H1 (cell line): ENCODE measurements at regions not wholly inside any gene's neighbourhood (a gene's known extent, or its start where the extent isn't known, plus 50 kb on each side); places are given as distances from the start of the nearest gene placed in this dataset.

ENCODE experiments used
- CBX8 ChIP-seq: fragments of 300-800, 300-1000 bp; sonication (generic); IDR thresholded peaks from 2 replicates; pipeline ENCODE4 v1.7.1; 2016; ENCODE audit warnings: low read depth, low read length, borderline replicate concordance
- EP300 ChIP-seq, 2 experiments: IDR thresholded peaks; 1 replicate in 1 of 2; 2 replicates in 1 of 2; pipeline ENCODE4 v1.6.1; 2011 to 2012; ENCODE audit warnings: low read depth in 2 of 2, low read length in 2 of 2, mild to moderate bottlenecking in 2 of 2, borderline replicate concordance in 1 of 2, inconsistent platforms in 1 of 2, moderate library complexity in 1 of 2
- GABPA ChIP-seq: IDR thresholded peaks from 2 replicates; pipeline ENCODE4 v1.6.1; 2011; ENCODE audit warnings: mild to moderate bottlenecking, low read length, moderate library complexity, borderline replicate concordance; ENCODE audit not compliant: insufficient read depth
- GTF2F1 ChIP-seq: IDR thresholded peaks from 2 replicates; pipeline ENCODE4 v1.6.1; 2012; ENCODE audit warnings: low read depth, low read length, improper control_type of control experiment, borderline replicate concordance
- HDAC6 ChIP-seq: IDR thresholded peaks from one replicate; pipeline ENCODE4 v1.7.1; 2012; ENCODE audit warnings: low read depth, mild to moderate bottlenecking, inconsistent platforms, low read length, moderate library complexity
- RAD21 ChIP-seq, 2 experiments: IDR thresholded peaks in 1 of 2; conservative IDR thresholded peaks in 1 of 2; 2 replicates each; pipeline ENCODE4 v1.6.1; 2011; ENCODE audit warnings: low read depth in 2 of 2, low read length in 2 of 2, improper control_type of control experiment in 1 of 2, inconsistent platforms in 1 of 2, mild to moderate bottlenecking in 1 of 2, moderate library complexity in 1 of 2
- SIRT6 ChIP-seq: IDR thresholded peaks from one replicate; pipeline ENCODE4 v1.7.1; 2012; ENCODE audit warnings: low read length, inconsistent platforms
- TAF7 ChIP-seq: optimal IDR thresholded peaks from 2 replicates; pipeline ENCODE3; 2011; ENCODE audit warnings: low read depth, mild to moderate bottlenecking, inconsistent platforms, low read length, moderate library complexity, borderline replicate concordance
- TCF12 ChIP-seq: IDR thresholded peaks from 2 replicates; pipeline ENCODE4 v1.6.1; 2011; ENCODE audit warnings: low read depth, mild to moderate bottlenecking, low read length
- ZNF274 ChIP-seq: IDR thresholded peaks from 2 replicates; pipeline ENCODE4 v1.7.0; 2012; ENCODE audit warnings: low read length, borderline replicate concordance; ENCODE audit errors: extremely low read depth

GRCh38 chr11:64482588-64482987 is 73.2 kb upstream of the SLC22A11 start (continued):
- no peak for TF ChIP-seq TAF7
- TF ChIP-seq GTF2F1: no peak
- no peak for TF ChIP-seq ZNF274
- no peak for TF ChIP-seq HDAC6
- no peak for TF ChIP-seq RAD21 (IDR thresholded peaks at IDR 0.05 in 1 of 2, conservative IDR thresholded peaks at IDR 0.05 in 1 of 2; ENCODE audit: low read depth in 2 of 2, low read length in 2 of 2)
- TF ChIP-seq CBX8: no peak
- no peak for TF ChIP-seq TCF12
- TF ChIP-seq EP300 (IDR thresholded peaks at IDR 0.05; ENCODE audit: borderline replicate concordance in 1 of 2, low read depth in 2 of 2, low read length in 2 of 2): no peak
- no peak for TF ChIP-seq SIRT6
- no peak for TF ChIP-seq GABPA
- TF ChIP-seq, all 59 proteins: peak for 0
